ES-I3 (cell line): ENCODE measurements at regions not wholly inside any gene's neighbourhood (a gene's known extent, or its start where the extent isn't known, plus 50 kb on each side); places are given as distances from the start of the nearest gene placed in this dataset.

Source experiments
- H3K36me3 ChIP-seq: 2 replicates; pipeline ENCODE4 v1.6.1; 2013; ENCODE audit warnings: mild to moderate bottlenecking, low read length, control low read depth, moderate library complexity; ENCODE audit not compliant: insufficient read depth
- H3K4me1 ChIP-seq: 2 replicates; pipeline ENCODE4 v1.6.1; 2013; ENCODE audit warnings: mild to moderate bottlenecking, control low read depth, low read length; ENCODE audit not compliant: insufficient read depth
- H3K9ac ChIP-seq: 2 replicates; pipeline ENCODE4 v1.6.1; 2013; ENCODE audit warnings: low read depth, mild to moderate bottlenecking, low read length, moderate library complexity
- H3K9me3 ChIP-seq: 2 replicates; pipeline ENCODE4 v1.6.1; 2013; ENCODE audit warnings: mild to moderate bottlenecking, low read length, moderate library complexity; ENCODE audit not compliant: control insufficient read depth, insufficient read depth

- H3K36me3 ChIP-seq, result no peaks in the 10 kb centered on the region
- H3K4me1 ChIP-seq, result no peaks in the 10 kb centered on the region
- no peak overlapping the region for H3K9ac ChIP-seq
- H3K9me3 ChIP-seq, result no peaks in the 10 kb centered on the region
Observed at GRCh38 chr2:75361486-75361885, 162.2 kb upstream of the TACR1 start.

- Histone ChIP-seq H3K4me1 (no peaks in the 10 kb centered on the region), H3K36me3 (no peaks in the 10 kb centered on the region), H3K9me3 (no peaks in the 10 kb centered on the region), H3K9ac (no peak overlapping the region)
Observed at GRCh38 chr2:75360945-75361344, 161.6 kb upstream of the TACR1 start.

DNA sequence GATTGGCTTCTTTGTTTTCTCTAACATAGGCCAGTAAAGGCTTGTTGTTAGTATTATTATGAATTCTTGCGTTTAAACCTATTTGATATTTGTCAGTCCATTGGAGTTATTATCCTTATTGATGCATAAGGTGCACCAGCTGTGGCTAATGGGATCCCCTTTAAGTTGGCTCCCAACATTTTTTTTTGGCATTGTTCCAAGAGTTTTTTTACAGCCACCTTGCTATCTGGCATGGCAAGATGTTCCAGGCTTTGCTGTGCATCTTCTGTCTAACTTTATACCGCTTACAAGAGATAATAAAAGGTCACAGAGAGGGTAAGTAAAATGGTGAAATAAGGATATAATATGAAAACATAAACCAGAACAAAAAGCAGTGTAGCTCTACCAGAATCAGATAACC is 157.5 kb upstream of the TACR1 start:
- Histone ChIP-seq H3K4me1 (no peaks in the 10 kb centered on the region), H3K9ac (no peak overlapping the region), H3K36me3 (no peaks in the 10 kb centered on the region), H3K9me3 (no peaks in the 10 kb centered on the region)

- Histone ChIP-seq H3K9ac (no peak overlapping the region), H3K36me3 (no peaks in the 10 kb centered on the region), H3K4me1 (no peaks in the 10 kb centered on the region), H3K9me3 (no peaks in the 10 kb centered on the region)
Observed at GRCh38 chr2:75353131-75353530, 153.8 kb upstream of the TACR1 start.

- H3K4me1 ChIP-seq, result peaks cover 16% of the 10 kb centered on the region
Observed at GRCh38 chr2:75348307-75348706, 149.0 kb upstream of the TACR1 start.

GRCh38 chr2:75344146-75344545 is 144.8 kb upstream of the TACR1 start:
- no peaks in the 10 kb centered on the region for H3K36me3 ChIP-seq
- no peaks in the 10 kb centered on the region for H3K9me3 ChIP-seq
- H3K9ac ChIP-seq, result no peak overlapping the region
- H3K4me1 ChIP-seq, result peaks cover 16% of the 10 kb centered on the region

More at GRCh38 chr2:75348307-75348706, 149.0 kb upstream of the TACR1 start:
- no peak overlapping the region for H3K9ac ChIP-seq
- H3K9me3 ChIP-seq, result no peaks in the 10 kb centered on the region
- no peaks in the 10 kb centered on the region for H3K36me3 ChIP-seq

DNA sequence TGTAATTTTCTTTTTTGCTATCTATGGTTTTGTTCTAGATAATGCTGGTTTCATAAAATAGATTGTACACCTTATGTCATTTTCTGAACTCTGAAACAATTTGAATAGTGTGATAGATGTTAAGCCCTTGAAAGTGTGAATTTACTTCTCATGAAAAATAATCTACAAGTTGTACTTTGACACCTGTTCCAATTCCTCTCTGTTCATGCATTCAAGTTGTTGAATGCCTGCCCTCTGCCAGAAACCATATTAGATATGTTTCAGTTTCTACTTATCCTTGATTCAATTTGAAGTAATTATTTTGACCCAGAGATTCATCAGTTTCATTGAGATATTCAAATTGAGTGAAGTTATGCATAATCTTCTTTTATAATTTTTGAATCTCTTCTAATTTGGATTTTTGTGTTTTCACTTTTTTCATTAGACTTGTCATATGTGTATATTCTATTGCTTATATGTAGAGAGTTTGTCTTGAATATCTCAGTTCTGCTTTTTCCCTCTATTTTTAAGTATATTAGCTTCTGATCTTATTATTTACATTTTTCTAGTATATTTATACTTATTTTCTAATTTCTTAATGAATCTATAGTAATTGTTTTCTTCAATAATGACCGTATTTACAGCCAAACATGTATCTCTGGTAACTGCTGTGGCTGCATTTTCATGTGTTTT is 143.3 kb upstream of the TACR1 start:
- Histone ChIP-seq H3K36me3 (no peaks in the 10 kb centered on the region), H3K9ac (no peak overlapping the region), H3K9me3 (no peaks in the 10 kb centered on the region), H3K4me1 (peaks cover 16% of the 10 kb centered on the region)

DNA sequence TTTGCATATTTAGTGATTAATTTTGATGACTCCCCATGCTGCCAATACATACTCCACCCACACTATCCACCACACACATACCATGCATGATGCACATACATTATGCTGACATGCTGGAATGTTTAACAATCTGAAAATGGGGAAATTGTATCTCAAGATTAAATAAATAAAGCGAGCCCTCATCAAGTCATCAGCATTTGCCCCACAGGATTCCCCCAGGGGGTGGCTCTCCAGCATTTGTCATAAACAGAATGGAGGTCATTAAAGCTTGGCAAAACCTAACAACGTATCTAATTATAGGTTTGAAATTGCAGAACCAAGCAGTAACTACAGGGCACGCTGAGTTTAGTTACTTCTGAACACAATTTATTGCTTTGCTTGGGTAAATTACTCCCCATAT is 141.2 kb upstream of the TACR1 start:
- no peak overlapping the region for H3K9ac ChIP-seq
- no peaks in the 10 kb centered on the region for H3K36me3 ChIP-seq
- peaks cover 16% of the 10 kb centered on the region for H3K4me1 ChIP-seq
- no peaks in the 10 kb centered on the region for H3K9me3 ChIP-seq

DNA sequence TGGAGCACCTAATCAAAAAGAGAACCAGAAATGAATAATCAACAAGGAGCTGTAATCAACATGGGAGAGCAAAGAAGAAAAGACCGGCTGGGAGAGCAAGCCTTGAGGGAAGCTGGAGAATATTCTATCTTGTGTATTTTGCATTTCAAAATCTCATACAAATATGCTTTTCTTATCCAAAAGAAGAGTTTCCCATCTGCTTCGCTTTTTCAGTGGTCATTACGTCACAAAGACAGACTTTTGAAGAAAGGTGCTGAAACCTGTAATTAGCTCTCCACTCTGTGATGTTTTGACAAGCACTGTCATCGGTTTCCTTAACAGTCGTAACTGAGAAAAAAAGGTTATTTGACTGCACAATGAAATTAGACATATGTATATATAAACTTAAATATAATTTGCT is 139.1 kb upstream of the TACR1 start:
- no peaks in the 10 kb centered on the region for H3K9me3 ChIP-seq
- H3K9ac ChIP-seq, result no peak overlapping the region
- H3K36me3 ChIP-seq, result no peaks in the 10 kb centered on the region
- H3K4me1 ChIP-seq, result no peaks in the 10 kb centered on the region

DNA sequence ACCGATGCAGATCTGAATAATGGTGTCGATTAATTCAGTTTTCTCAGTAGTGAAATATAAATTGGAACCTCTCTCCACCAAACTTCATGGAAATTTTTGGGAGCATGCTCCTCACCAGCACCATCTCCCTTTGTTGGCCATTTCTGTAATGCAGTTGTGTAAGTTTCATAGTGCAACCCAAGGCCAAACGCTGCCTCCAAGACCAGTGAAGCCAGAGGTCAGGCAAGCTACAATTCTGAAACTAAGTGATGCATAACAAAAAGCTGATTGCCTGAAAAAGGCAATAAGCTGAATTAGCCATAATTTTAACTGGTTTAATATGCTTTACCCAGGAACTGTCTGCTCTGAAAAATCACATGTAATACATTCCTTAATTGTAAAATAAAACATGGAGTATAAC is 138.3 kb upstream of the TACR1 start:
- H3K36me3 ChIP-seq, result no peaks in the 10 kb centered on the region
- H3K9ac ChIP-seq, result no peak overlapping the region
- H3K9me3 ChIP-seq, result no peaks in the 10 kb centered on the region
- no peaks in the 10 kb centered on the region for H3K4me1 ChIP-seq

- no peak overlapping the region for H3K9ac ChIP-seq
- no peaks in the 10 kb centered on the region for H3K36me3 ChIP-seq
- H3K9me3 ChIP-seq, result no peaks in the 10 kb centered on the region
- H3K4me1 ChIP-seq, result no peaks in the 10 kb centered on the region
Observed at GRCh38 chr2:75337016-75337415, 137.7 kb upstream of the TACR1 start.

DNA sequence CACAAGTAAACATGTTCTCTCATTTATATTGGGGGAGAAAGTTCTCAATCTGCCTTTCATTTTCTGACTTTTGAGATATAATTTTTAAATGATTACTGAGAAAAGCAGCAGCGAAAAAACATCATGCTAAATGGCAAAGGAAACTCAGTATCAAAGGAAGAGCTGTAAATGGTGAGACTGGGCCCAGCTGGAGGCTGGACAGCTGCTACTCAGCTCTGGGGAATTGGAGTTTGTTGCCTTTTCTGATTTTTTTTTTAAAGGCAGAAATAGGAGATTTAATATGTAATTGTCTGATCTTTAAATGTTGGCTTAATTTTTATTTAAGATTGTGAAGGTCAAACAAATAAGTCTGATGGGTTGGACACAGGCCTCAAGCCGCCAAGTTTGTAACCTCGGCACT is 137.1 kb upstream of the TACR1 start:
- H3K9me3 ChIP-seq, result no peaks in the 10 kb centered on the region
- H3K36me3 ChIP-seq, result no peaks in the 10 kb centered on the region
- no peaks in the 10 kb centered on the region for H3K4me1 ChIP-seq
- no peak overlapping the region for H3K9ac ChIP-seq

- H3K36me3 ChIP-seq, result no peaks in the 10 kb centered on the region
- no peaks in the 10 kb centered on the region for H3K9me3 ChIP-seq
- no peak overlapping the region for H3K9ac ChIP-seq
Observed at GRCh38 chr2:75334076-75334475, 134.8 kb upstream of the TACR1 start.

GRCh38 chr2:75333646-75334045 is 134.3 kb upstream of the TACR1 start:
- no peaks in the 10 kb centered on the region for H3K36me3 ChIP-seq
- no peaks in the 10 kb centered on the region for H3K4me1 ChIP-seq
- H3K9me3 ChIP-seq, result no peaks in the 10 kb centered on the region
- no peak overlapping the region for H3K9ac ChIP-seq

More at GRCh38 chr2:75334076-75334475, 134.8 kb upstream of the TACR1 start:
- no peaks in the 10 kb centered on the region for H3K4me1 ChIP-seq

- Histone ChIP-seq H3K9ac (no peak overlapping the region), H3K4me1 (no peaks in the 10 kb centered on the region; the same call in 1 of the 2 replicates), H3K36me3 (no peaks in the 10 kb centered on the region), H3K9me3 (no peaks in the 10 kb centered on the region)
Observed at GRCh38 chr2:75328156-75328555, 128.8 kb upstream of the TACR1 start.

DNA sequence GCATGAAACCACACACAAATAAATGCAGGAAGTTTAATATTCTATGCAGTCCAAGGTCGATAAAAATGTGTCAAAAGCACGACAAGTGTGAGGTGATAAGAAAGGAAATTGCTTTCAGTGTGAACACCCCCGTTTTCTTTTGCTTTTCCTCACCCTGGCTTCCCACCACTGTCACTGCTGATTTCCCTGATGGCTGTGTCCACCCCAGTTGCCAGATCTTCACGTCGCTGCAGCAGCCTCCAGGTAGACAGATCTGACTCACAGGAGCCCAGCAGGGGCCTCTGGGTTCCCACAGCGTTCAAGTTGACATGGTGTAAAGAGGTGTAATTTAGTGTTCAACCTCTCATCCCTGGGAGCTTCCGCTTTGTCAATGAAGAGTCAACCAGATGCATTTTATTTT is 128.0 kb upstream of the TACR1 start:
- H3K4me1 ChIP-seq, result no peaks in the 10 kb centered on the region; the same call in 1 of the 2 replicates

More for the DNA sequence above, 128.0 kb upstream of the TACR1 start:
- no peak overlapping the region for H3K9ac ChIP-seq
- H3K9me3 ChIP-seq, result no peaks in the 10 kb centered on the region
- no peaks in the 10 kb centered on the region for H3K36me3 ChIP-seq
